Esophagus muscularis mucosa (tissue), 3 donors: ENCODE measurements at regions not wholly inside any gene's neighbourhood (a gene's known extent, or its start where the extent isn't known, plus 50 kb on each side); places are given as distances from the start of the nearest gene placed in this dataset.

Experiments used
- CTCF ChIP-seq, 3 experiments: fragments of 200-600 bp in 2 of 3; fragments of 450-650 bp in 1 of 3; sonication (generic) in 2 of 3; IDR thresholded peaks; one replicate each; pipeline ENCODE4 v1.5.1; 2017 to 2019; ENCODE audit warnings: antibody characterized with exemption in 3 of 3, mild to moderate bottlenecking in 2 of 3, moderate library complexity in 1 of 3
- POLR2A ChIP-seq: fragments of 450-650 bp; IDR thresholded peaks from one replicate; pipeline ENCODE4 v1.6.1; 2017; ENCODE audit warnings: antibody characterized with exemption, moderate library complexity, mild to moderate bottlenecking, low read depth
- POLR2AphosphoS5 ChIP-seq, 2 donors: sonication (generic); formaldehyde crosslinking; IDR thresholded peaks; one replicate each; pipeline ENCODE4 v1.6.1; 2017; ENCODE audit warnings: antibody characterized with exemption in 2 of 2

- TF ChIP-seq POLR2AphosphoS5 (IDR thresholded peaks at IDR 0.05) (no peak), POLR2A (no peak), CTCF (IDR thresholded peaks at IDR 0.05) (no peak)
These were observed 55.9 kb upstream of the RREB1 start for GRCh38 chr6:7051780-7052442.
